ENCODE measurements at regions not wholly inside any gene's neighbourhood (a gene's known extent, or its start where the extent isn't known, plus 50 kb on each side); places are given as distances from the start of the nearest gene placed in this dataset.
"Not testable (repeated sequence)": the region's sequence is repeated elsewhere in the genome, so short reads cannot be mapped to it uniquely, and the experiment has no call there.

DNA sequence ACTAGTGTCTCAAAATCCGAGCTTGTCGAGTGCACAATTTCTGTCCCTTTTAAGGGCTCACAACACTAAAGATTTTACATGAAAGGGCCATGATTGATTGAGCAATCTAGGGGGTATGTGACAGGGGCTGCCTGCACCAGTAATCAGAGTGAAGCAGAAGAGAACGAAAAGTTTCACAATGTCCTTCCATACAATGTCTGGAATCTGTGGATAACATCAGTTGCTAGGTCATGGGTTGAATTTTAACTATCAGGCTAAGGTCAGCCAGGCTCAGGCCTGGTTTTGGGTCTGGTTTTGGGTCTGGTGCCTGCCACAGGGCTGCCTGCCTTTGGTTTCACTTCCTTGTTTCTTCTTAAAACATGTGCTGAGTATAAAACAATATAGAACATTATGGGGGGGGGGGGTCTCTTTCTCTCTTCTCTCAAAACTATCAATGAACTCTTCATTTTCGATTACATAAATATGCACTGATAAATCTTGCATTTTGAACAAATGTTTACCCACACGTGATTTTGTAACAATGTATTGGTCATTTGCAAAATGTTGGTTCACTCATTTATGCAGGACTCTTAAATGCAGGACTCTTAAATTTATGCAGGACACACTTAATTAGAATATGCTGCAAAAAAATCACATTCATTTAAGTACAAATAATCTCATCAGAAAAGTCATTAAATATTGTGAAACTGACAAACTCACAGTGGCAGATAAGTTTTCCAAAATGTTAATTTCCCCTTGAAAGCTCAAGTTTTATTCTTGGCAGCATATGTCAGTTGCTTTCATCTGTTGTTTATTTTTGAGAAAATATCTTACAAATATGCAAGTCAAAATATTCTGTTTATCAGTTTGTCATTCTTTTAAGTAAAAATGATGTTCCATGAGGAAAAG, 290.5 kb upstream of the KYNU start:
- no peak for DNase-seq (ENCODE audit: insufficient read length, low spot score)
- FAIRE-seq: peak; percentile 68

- FAIRE-seq (peak; percentile 76), DNase-seq (ENCODE audit: insufficient read length, low spot score) (peak; percentile 1)
These were observed 291.7 kb upstream of the KYNU start for GRCh38 chr2:142585785-142586184.

DNA sequence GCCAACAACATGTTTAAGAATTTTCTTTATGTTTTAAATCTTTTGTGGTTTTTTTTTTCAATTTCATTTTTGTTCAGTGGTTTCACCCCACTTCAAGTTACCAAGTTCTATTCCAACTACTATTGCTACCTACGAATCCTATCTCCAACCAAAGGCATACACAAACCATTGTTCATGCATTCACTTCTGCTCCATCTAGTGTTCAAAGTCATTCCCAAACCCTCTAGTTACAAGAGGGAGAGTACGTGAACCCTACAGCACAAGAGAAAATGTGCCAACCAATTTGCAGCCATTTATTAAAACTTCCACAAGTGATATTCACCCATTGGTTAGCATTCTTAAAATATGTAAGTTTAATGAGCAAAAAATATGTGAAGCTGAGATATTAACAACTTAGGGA, 295.1 kb upstream of the KYNU start:
- FAIRE-seq: no peak
- no peak for DNase-seq (ENCODE audit: insufficient read length, low spot score)

DNA sequence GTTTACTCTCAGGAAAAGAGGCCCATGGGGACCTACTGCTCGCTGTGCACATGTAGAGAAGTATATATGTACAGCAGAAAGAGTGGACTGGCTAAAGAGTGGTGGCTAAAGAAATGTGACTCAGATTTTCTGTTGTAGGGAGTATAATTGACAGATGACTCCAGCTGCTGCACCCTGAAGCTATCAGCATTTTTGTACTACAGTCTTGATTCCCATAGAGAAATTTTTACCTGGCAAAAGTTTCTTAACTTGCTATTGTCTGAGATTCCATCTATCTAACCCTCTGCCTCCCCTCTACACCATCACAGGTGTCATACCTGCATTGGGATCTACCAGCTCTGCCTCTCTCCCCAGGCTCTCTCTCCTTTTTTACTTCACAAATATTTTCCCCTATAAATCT, 296.0 kb upstream of the KYNU start:
- FAIRE-seq: no peak

GRCh38 chr2:142580691-142581090, 296.8 kb upstream of the KYNU start:
- no peak for DNase-seq (ENCODE audit: insufficient read length, low spot score)
- FAIRE-seq: no peak

More for the DNA sequence above, 296.0 kb upstream of the KYNU start:
- DNase-seq (ENCODE audit: insufficient read length, low spot score): no peak

GRCh38 chr2:142575561-142575960, 301.9 kb upstream of the KYNU start:
- DNase-seq (ENCODE audit: insufficient read length, low spot score) (no peak), FAIRE-seq (no peak)

GRCh38 chr2:142574388-142574787, 303.1 kb upstream of the KYNU start:
- DNase-seq (ENCODE audit: insufficient read length, low spot score) (no peak), FAIRE-seq (no peak)

DNA sequence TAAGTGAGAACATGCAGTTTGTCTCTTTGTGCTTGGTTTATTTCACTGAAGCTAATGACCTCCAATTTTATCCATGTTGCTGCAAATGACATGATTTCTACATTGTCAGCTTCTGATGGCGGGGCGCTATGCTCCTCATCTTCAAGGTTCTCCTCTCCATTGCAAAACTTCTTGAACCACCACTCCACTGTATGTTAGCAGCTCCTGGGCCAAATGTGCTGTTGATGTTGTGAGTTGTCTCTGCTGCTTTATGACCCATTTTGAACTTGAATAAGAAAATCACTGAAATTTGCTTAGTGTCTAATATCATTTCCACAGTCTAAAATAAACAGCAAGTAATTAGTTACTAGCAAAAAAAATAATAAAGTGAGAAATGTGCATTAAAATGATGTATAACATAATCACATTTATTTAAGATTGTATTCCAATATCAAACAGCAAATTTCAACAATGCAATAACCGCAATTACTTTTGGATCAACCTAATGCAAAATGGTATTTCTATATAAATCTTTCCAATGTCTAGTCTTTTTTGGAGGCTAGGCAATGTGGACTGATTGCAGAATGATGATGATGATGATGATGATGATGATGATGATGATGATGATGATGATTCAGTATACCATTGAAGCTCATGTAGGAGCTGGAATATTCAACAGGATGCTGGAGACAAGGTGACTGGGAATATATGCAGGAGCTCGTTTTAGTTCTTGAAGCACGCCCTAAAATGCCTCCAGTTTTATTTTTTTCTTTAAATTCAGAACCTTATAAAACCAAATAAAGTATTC, 304.9 kb upstream of the KYNU start:
- FAIRE-seq: no peak
- DNase-seq (ENCODE audit: insufficient read length, low spot score): no peak

- FAIRE-seq (no peak), DNase-seq (ENCODE audit: insufficient read length, low spot score) (no peak)
These were observed 305.5 kb upstream of the KYNU start for GRCh38 chr2:142571934-142572333.

GRCh38 chr2:142562900-142563299, 314.6 kb upstream of the KYNU start:
- DNase-seq (ENCODE audit: insufficient read length, low spot score) (no peak), FAIRE-seq (no peak)

DNA sequence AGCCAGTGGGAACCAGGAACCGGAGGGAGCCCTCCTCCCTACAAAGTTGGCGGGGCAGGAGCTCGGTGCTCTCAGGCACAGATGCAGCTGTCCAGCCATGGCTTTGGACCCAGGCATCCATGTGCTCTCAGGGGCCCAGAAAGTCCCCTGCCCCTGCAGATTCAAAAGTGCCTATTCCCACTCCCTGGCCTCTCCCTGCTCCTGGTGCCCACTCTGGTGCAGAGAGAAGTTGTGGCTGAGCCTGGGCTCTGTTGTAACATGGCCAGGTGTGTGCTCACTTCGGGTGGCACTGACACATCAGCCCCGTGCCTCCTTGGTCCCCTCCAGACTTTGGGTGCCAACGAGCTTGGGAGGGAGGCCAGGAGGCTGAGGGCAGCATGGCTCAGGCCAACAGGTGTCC, 315.8 kb upstream of the KYNU start:
- no peak for DNase-seq (ENCODE audit: insufficient read length, low spot score)
- no peak for FAIRE-seq

GRCh38 chr2:142557391-142557790, 320.1 kb upstream of the KYNU start:
- FAIRE-seq: no peak

DNA sequence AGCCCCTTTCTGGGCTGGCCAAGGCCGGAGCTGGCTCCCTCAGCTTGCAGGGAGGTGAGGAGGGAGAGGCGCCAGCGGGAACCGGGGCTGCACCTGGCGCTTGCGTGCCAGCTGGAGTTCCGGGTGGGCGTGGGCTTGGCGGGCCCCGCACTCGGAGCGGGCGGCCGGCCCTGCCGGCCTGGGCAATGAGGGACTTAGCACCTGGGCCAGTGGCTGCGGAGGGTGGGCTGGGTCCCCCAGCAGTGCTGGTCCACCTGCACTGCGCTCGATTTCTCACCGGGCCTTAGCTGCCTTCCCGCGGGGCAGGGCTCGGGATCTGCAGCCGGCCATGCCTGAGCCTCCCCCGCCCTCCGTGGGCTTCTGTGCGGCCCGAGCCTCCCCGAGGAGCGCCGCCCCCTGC, 331.5 kb upstream of the KYNU start:
- DNase-seq (ENCODE audit: insufficient read length, low spot score); FAIRE-seq: not testable (repeated sequence)

More at GRCh38 chr2:142557391-142557790, 320.1 kb upstream of the KYNU start:
- no peak for DNase-seq (ENCODE audit: insufficient read length, low spot score)

GRCh38 chr2:142545036-142545435, 332.4 kb upstream of the KYNU start:
- FAIRE-seq (no peak), DNase-seq (ENCODE audit: insufficient read length, low spot score) (no peak)

- DNase-seq (ENCODE audit: insufficient read length, low spot score) (no peak), FAIRE-seq (no peak)
These were observed 333.3 kb upstream of the KYNU start for GRCh38 chr2:142544173-142544572.

- FAIRE-seq: no peak
- DNase-seq (ENCODE audit: insufficient read length, low spot score): no peak
These were observed 335.0 kb upstream of the KYNU start for GRCh38 chr2:142542431-142542910.

DNA sequence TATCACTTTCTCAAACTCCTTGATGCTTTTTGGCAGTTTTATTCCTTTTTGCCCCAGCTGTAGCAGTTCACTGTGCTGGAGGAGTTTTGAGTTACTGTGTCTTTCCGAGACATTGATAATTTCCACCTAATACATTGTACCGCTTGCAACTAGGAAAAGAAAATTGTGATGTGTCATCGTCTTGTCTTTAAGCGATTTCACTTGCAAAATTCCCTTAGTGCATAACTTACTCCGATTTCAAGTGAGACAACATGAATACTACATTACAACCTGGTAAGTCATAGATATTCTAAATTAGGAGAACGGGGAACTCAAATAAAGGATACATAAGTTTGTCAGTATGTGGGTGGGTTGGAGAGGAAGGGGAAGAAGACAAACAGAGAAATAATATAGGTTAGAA, 340.5 kb upstream of the KYNU start:
- FAIRE-seq: no peak
- DNase-seq (ENCODE audit: insufficient read length, low spot score): no peak

DNA sequence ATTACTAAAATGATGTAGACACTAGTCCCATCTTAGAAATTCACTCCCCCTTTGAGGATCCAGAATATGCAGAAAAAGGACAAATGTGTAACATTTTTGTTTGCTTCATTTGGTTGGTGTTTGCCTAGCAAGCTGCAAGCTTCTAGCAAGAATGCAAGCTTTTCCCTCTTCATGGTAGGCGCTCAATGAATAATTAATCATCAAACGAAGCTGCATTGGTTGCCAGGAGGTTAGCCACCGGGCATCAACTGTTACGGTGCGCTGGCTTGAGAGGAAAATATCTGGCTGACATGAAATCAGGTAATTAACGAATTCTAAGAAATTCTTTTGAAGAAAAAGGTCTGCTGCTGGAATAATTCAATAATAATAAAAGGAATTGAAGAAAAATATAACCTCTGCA, 341.0 kb upstream of the KYNU start:
- FAIRE-seq (no peak), DNase-seq (ENCODE audit: insufficient read length, low spot score) (no peak)

- FAIRE-seq: no peak
- DNase-seq (ENCODE audit: insufficient read length, low spot score): no peak
These were observed 342.2 kb upstream of the KYNU start for GRCh38 chr2:142535311-142535710.

- no peak for FAIRE-seq
- DNase-seq (ENCODE audit: insufficient read length, low spot score): no peak
These were observed 344.3 kb upstream of the KYNU start for GRCh38 chr2:142533177-142533576.

DNA sequence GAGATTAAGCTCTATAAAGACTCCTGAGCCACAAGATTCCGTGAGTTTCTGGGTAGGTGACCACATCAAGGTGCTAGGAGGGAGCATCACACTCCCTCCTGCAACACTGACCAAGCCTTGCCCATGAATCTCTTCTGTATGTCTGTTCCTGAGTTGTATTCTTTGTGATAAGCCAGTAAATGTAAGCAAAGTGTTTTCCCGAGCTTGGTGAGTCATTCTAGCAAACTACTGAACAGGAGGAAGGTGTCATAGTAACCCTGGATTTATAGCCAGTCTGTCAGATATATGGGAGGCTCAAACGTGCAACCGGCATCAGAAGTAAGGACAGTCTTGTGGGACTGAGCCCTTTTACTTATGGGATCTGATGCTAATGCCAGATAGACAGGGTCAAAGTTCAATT, 346.1 kb upstream of the KYNU start:
- no peak for FAIRE-seq

DNA sequence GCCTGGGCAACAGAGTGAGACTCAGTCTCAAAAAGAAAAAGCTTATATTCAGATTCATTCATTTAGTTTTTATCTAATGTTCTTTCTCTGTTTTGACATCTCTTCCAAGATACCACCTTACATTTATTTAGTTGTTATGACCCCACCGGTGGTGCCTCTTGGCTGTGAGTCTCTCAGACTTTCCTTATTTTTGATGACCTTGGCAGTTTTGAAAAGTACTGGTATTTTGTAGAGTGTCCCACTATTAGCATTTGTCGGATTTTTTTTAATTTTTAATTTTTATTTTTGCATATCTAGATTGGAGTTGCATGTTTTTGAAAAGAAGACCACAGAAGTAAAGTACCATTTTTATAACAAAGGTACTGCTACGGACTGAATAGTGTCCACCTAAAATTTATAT, 351.7 kb upstream of the KYNU start:
- no peak for DNase-seq (ENCODE audit: insufficient read length, low spot score)
- no peak for FAIRE-seq

More for the DNA sequence above, 346.1 kb upstream of the KYNU start:
- no peak for DNase-seq (ENCODE audit: insufficient read length, low spot score)

Data from GM19239 (cell line).